ENCODE measurements at regions not wholly inside any gene's neighbourhood (a gene's known extent, or its start where the extent isn't known, plus 50 kb on each side); places are given as distances from the start of the nearest gene placed in this dataset.

DNA sequence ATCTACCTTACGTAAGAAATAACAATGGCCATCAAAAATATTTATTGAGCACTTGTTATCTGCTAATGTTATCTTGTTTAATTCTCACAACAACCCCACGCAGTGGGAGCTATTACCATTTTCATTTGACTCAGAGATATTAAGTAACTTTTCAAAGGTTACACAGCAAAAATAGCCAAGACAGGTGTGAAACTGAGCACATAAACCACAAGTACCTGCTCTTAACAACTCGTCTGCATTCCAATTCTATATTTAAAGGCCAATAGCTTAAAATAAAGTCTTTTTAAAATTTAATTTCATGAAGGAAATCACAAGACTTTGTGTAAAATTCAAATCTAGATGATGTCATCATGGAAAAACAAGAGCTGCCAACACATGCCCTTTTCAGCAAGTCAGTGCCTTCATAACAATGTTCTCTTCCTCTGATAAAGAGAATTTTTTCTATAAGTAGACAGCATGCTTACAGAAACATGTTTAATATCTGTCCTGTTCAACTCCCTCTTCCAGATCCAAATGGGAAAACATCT, 111.6 kb downstream of the MED10 start:
- TF ChIP-seq EZH2 (IDR thresholded peaks at IDR 0.05; ENCODE audit: low read depth, low read length, severe bottlenecking) = no peak
- TF ChIP-seq, protein P1, sequence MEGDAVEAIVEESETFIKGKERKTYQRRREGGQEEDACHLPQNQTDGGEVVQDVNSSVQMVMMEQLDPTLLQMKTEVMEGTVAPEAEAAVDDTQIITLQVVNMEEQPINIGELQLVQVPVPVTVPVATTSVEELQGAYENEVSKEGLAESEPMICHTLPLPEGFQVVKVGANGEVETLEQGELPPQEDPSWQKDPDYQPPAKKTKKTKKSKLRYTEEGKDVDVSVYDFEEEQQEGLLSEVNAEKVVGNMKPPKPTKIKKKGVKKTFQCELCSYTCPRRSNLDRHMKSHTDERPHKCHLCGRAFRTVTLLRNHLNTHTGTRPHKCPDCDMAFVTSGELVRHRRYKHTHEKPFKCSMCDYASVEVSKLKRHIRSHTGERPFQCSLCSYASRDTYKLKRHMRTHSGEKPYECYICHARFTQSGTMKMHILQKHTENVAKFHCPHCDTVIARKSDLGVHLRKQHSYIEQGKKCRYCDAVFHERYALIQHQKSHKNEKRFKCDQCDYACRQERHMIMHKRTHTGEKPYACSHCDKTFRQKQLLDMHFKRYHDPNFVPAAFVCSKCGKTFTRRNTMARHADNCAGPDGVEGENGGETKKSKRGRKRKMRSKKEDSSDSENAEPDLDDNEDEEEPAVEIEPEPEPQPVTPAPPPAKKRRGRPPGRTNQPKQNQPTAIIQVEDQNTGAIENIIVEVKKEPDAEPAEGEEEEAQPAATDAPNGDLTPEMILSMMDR (IDR thresholded peaks at IDR 0.05; ENCODE audit: control extremely low read depth in 1 of 3, insufficient read depth in 1 of 3, low read depth in 1 of 3, low read length in 3 of 3) = no peak
- TF ChIP-seq, protein P2, sequence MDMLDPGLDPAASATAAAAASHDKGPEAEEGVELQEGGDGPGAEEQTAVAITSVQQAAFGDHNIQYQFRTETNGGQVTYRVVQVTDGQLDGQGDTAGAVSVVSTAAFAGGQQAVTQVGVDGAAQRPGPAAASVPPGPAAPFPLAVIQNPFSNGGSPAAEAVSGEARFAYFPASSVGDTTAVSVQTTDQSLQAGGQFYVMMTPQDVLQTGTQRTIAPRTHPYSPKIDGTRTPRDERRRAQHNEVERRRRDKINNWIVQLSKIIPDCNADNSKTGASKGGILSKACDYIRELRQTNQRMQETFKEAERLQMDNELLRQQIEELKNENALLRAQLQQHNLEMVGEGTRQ (IDR thresholded peaks at IDR 0.05; ENCODE audit: low read length) = no peak
- TF ChIP-seq, protein P3, sequence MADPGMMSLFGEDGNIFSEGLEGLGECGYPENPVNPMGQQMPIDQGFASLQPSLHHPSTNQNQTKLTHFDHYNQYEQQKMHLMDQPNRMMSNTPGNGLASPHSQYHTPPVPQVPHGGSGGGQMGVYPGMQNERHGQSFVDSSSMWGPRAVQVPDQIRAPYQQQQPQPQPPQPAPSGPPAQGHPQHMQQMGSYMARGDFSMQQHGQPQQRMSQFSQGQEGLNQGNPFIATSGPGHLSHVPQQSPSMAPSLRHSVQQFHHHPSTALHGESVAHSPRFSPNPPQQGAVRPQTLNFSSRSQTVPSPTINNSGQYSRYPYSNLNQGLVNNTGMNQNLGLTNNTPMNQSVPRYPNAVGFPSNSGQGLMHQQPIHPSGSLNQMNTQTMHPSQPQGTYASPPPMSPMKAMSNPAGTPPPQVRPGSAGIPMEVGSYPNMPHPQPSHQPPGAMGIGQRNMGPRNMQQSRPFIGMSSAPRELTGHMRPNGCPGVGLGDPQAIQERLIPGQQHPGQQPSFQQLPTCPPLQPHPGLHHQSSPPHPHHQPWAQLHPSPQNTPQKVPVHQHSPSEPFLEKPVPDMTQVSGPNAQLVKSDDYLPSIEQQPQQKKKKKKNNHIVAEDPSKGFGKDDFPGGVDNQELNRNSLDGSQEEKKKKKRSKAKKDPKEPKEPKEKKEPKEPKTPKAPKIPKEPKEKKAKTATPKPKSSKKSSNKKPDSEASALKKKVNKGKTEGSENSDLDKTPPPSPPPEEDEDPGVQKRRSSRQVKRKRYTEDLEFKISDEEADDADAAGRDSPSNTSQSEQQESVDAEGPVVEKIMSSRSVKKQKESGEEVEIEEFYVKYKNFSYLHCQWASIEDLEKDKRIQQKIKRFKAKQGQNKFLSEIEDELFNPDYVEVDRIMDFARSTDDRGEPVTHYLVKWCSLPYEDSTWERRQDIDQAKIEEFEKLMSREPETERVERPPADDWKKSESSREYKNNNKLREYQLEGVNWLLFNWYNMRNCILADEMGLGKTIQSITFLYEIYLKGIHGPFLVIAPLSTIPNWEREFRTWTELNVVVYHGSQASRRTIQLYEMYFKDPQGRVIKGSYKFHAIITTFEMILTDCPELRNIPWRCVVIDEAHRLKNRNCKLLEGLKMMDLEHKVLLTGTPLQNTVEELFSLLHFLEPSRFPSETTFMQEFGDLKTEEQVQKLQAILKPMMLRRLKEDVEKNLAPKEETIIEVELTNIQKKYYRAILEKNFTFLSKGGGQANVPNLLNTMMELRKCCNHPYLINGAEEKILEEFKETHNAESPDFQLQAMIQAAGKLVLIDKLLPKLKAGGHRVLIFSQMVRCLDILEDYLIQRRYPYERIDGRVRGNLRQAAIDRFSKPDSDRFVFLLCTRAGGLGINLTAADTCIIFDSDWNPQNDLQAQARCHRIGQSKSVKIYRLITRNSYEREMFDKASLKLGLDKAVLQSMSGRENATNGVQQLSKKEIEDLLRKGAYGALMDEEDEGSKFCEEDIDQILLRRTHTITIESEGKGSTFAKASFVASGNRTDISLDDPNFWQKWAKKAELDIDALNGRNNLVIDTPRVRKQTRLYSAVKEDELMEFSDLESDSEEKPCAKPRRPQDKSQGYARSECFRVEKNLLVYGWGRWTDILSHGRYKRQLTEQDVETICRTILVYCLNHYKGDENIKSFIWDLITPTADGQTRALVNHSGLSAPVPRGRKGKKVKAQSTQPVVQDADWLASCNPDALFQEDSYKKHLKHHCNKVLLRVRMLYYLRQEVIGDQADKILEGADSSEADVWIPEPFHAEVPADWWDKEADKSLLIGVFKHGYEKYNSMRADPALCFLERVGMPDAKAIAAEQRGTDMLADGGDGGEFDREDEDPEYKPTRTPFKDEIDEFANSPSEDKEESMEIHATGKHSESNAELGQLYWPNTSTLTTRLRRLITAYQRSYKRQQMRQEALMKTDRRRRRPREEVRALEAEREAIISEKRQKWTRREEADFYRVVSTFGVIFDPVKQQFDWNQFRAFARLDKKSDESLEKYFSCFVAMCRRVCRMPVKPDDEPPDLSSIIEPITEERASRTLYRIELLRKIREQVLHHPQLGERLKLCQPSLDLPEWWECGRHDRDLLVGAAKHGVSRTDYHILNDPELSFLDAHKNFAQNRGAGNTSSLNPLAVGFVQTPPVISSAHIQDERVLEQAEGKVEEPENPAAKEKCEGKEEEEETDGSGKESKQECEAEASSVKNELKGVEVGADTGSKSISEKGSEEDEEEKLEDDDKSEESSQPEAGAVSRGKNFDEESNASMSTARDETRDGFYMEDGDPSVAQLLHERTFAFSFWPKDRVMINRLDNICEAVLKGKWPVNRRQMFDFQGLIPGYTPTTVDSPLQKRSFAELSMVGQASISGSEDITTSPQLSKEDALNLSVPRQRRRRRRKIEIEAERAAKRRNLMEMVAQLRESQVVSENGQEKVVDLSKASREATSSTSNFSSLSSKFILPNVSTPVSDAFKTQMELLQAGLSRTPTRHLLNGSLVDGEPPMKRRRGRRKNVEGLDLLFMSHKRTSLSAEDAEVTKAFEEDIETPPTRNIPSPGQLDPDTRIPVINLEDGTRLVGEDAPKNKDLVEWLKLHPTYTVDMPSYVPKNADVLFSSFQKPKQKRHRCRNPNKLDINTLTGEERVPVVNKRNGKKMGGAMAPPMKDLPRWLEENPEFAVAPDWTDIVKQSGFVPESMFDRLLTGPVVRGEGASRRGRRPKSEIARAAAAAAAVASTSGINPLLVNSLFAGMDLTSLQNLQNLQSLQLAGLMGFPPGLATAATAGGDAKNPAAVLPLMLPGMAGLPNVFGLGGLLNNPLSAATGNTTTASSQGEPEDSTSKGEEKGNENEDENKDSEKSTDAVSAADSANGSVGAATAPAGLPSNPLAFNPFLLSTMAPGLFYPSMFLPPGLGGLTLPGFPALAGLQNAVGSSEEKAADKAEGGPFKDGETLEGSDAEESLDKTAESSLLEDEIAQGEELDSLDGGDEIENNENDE (IDR thresholded peaks at IDR 0.05; ENCODE audit: insufficient replicate concordance, low read length) = no peak

All from H1 (cell line).